B cell (primary cell): ENCODE measurements at regions not wholly inside any gene's neighbourhood (a gene's known extent, or its start where the extent isn't known, plus 50 kb on each side); places are given as distances from the start of the nearest gene placed in this dataset.

ENCODE experiments used
- EZH2 ChIP-seq: IDR thresholded peaks from 2 replicates; pipeline ENCODE4 v1.6.1; 2012; ENCODE audit warnings: borderline replicate concordance, low read depth, mild to moderate bottlenecking, moderate library complexity, low read length; ENCODE audit not compliant: insufficient read depth, poor library complexity, severe bottlenecking
- TF ChIP-seq, protein P1 (sequence below): fragments of 200-600 bp; IDR thresholded peaks from one replicate; pipeline ENCODE4 v1.8.0; 2022; ENCODE audit warnings: antibody characterized with exemption, mild to moderate bottlenecking

DNA sequence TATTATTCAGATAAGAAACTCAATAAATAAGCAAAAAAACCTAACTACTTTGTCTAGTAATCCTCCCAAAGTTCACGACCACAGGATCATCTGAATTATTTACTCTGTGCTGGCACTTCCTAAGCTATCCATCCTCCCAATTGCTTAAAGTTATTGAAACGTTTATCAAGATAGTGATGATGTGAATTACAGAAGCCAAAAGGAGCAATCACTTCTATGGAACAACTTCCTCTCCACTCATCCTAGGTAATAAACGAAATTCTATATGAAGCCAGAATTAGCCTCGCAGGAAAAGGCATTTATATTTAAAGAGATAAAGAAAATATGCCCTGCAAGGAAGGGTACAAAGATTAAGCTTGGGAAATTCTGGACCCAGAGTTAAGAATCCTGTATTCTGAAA, 475.4 kb downstream of the NLGN4X start:
- TF ChIP-seq, protein P1, sequence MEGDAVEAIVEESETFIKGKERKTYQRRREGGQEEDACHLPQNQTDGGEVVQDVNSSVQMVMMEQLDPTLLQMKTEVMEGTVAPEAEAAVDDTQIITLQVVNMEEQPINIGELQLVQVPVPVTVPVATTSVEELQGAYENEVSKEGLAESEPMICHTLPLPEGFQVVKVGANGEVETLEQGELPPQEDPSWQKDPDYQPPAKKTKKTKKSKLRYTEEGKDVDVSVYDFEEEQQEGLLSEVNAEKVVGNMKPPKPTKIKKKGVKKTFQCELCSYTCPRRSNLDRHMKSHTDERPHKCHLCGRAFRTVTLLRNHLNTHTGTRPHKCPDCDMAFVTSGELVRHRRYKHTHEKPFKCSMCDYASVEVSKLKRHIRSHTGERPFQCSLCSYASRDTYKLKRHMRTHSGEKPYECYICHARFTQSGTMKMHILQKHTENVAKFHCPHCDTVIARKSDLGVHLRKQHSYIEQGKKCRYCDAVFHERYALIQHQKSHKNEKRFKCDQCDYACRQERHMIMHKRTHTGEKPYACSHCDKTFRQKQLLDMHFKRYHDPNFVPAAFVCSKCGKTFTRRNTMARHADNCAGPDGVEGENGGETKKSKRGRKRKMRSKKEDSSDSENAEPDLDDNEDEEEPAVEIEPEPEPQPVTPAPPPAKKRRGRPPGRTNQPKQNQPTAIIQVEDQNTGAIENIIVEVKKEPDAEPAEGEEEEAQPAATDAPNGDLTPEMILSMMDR: no peak
- TF ChIP-seq EZH2: no peak
